ENCODE measurements at regions not wholly inside any gene's neighbourhood (a gene's known extent, or its start where the extent isn't known, plus 50 kb on each side); places are given as distances from the start of the nearest gene placed in this dataset.
"Not testable (repeated sequence)": the region's sequence is repeated elsewhere in the genome, so short reads cannot be mapped to it uniquely, and the experiment has no call there.

DNA sequence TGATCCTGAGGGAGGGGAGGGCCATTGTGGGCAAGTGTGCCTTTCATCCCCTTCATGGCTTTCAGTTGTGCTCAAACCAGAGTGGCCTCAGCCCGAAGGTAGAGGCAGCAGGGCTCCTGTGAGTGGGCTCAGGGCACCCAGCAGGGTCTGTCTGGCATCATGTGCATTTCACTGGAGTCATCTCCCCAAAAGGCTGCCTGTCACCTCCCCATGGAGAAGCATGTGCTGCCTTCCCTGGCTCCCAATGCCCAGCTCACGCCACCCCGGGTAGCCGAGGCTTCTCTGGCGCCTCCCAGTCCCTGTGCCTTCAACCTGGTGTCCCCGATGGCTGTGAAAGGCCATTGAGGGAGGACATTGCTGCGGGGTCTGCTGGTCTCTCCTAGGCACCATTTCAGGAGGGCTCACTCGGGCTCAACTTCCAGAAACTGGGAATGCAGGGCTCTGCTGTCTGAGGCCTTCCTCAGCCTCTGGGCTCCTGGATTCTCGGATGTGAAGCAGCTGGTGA lies 213.9 kb downstream of the BANP start:
- DNase-seq: not testable (repeated sequence)

DNA sequence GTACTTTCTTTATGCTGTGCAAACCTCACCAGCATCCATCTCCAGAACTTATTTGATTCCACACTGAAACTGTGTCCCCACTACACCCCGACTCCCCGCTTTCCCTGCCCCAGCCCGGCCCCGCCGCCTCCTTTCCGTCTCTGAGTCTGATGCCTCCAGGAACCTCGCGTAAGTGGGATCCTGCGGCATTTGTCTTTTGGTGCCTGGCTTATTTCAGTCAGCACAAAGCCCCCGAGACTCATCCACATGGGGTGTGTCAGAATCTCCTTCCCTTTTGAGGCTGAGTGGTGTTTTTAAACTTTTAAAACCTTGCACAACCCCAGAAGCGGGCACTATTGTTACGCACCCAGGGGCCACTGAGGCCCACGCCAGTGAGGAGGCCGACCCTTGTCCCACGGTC lies 214.4 kb downstream of the BANP start:
- DNase-seq: not testable (repeated sequence)

DNA sequence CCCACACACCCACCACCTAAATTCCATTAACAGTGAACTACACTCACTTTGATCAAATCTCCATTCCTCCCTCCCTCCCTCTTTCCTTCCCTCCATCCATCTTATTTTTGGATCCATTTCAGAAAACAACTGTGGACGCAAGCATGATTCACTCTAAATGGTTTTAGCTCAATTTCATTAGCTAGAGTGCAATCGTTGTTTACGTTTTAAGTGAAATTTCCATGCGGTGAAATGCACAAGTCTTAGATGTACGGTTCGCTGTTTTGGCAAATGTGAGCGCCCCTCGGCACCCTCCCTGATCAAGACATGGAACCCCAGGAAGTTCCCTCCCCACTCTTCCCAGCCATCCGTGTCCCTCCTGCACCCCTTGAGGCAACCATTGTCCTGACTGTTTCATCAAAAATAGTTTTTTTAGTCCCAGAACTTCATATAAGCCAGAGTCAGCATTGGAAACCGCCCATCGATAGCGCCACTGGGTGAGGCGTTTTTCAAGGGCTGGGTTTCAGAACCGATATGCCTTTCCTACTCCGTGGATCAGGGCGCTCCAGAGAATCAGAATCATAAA lies 215.1 kb downstream of the BANP start:
- DNase-seq: not testable (repeated sequence)

DNA sequence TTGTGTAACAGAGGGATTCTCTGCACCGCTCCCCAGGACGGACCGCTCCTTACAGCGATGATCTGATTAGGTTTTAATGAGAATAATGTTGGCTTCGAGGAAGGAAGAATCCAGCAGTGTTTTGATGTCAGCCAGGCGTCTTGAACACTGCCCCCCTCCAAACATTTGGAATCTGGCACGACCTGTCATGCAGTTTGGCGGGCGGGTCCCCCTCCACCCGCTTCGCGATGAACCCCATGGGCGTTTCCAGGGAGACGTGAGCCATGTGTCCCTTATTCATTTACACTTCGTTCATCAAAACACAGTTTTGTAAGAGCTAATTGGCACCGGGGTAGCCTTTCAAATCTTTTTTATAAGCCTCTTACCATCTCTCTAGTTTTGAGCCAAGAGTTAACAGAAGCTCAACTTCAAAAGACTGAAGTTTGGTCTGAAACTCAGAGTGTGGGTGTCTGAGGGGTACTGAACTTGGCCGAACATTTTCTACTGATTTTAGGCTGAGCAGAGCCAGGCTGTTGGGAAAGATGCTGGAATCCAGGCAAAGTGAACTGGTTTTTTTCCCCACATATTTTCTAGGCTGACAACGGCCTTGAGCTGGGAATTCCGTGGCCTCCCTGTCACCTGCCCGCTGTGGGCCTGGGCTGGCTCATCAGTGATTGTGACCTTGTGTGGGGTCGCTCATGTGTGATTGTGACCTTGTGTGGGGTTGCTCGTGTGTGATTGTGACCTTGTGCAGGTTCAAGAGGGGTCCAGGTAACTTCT lies 214.8 kb upstream of the ZNF469 start:
- peak in 1 of 2 experiments; percentile 3 for DNase-seq

DNA sequence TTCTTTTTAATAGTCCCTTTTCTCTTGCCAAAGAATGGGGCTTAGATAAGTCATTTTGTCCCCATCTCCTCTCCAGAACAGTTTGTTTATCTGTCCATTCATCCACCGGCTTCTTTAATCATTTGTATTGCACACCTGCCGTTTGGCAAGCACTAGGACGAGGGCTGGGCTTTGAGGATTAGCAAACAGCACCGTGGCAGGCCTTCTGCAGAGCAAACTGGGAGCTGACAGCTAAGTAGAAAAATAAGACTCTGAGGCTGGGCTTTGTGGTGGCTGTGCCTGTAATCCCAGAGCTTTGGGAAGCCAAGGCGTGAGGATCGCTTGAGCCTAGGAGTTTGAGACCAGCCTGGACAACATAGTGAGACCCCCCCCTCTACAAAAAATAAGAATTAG lies 214.2 kb upstream of the ZNF469 start:
- DNase-seq: peak; percentile 49 to 81

DNA sequence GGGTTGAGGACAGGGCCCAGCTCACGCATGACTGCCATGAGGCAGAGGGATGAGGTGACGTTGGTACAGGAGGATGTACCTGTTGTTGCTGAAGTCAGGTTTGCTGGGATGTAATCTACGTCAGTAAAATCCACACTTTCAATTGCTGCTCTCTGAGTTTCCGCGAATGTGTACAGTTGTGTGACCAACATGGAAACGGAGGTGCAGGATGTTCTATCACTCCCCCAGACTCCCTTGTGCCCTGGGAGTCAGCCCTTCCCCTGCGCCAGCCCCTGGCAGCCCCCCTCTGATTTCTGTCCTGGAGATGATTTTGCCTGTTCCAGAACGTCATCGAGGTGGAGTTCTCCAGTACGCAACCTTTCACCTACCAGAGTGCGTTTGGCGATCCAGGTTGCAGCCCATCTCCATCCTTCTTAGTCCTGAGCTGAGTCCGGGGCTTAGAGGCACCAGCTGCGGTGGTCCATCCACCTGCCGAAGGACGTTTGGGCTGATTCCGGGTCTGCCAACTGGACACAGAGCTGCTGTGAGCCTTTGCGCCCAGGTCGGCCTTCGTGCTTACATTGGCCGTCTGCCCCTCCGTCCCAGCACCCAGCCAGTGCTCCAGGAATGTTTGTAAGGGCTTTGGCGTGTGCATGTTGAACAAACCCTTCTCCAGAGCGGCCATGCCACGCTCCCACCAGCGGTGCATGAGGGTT lies 213.5 kb upstream of the ZNF469 start:
- DNase-seq: not testable (repeated sequence)

DNA sequence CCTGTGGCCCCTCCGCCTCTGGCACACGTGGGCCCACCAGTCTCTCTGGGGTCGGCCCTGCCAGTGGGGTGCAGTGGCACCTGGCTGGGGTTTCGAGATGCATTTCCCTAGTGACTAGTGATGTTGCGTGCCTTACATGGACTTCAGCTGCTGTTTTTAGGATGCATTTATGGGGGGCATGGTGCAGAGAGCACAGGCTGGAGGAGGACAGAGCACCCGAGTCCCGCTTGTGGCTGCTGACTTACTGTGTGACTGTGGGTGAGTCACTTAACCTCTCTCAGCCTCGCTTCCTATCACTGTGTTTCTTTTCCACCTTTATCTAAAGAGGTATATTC lies 213.0 kb upstream of the ZNF469 start:
- DNase-seq: not testable (repeated sequence)

DNA sequence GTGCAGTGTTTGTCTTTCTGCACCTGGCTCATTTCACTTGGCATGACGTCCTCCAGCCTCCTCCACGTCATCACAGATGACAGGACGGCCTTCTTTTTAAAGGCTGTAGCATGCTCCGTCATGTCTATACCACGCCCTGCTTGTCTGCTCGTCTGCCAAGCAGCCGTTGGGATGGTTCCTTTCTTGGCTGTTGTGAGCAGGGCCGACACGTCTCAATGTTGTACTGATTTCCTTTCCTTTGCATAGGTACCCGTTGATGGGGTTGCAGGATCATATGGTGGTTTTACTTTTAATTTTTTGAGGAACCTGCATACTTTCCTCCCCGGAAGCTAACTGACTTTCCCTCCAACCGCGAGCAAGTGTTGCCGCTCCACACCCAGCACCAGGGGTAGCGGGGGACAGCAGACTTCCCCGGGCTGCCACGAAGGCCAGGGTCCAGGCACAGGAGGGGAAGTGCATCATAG lies 212.2 kb upstream of the ZNF469 start:
- DNase-seq: peak in 1 of 2 experiments; percentile 23

DNA sequence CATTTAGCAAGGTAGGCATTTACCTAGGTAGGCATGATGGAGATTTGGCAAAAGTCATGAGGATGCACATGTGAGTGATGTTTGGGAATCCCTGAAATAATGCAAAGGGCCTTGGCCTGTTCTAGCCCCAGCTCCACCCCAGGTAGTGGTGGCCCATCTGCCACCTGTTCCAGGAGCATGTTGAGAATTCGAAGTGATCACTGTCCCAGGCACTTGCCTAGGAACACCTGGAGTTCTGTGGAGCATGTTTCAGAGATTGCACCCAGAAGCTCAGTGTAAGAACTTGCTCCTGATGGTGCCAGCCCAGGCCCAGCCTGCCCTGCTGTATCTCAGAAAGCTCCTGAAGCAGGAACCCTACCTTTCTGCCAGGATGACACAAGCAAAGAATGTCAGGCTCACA lies 211.6 kb upstream of the ZNF469 start:
- DNase-seq: not testable (repeated sequence)

DNA sequence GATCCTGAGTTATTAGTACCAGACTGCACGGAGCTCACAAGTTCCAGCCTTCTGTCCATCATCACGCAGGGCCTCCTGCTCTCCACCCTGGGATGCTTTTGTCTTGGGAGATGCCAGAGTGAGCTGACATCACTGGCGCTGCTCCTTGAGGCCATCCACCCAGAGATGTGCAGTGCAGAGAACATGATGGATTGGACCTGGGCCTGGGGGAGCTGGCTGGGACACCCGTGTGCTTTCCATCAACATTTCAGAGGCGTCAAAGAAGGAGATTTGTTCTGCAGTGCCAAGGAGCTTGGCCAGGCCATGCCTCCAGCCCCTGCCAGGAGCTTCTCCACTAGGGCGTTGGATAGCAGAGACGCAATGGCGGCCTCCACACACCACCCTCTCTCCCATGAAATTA lies 206.6 kb upstream of the ZNF469 start:
- not testable (repeated sequence) for DNase-seq

DNA sequence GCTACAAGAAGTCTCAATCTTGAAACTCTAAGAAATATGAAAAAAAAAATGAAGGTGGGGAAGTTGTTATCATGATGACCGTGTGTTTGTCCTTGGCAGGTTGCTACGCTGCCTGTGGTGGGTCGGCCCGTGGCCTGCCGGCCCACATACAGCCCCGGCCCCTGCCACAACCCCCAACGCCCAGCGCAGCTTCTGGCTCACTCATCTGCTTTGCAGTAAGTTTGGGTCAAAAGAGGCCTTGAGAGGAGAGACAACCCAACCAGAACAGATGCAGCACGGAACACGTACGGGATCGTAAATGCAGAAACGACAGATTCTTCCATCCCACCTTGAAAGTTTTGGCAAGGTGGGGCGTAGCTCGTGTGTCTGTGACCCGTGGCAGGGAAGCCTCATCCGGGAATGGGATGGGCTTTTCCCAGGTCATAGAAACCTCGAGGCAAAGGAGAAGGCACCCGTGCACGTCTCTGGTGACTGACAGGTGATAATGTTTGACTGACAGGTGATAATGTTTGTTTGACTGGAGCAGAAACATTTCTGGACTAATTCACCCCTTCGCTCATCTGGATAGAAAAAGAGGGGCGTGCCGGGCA lies 206.1 kb upstream of the ZNF469 start:
- DNase-seq: not testable (repeated sequence)

DNA sequence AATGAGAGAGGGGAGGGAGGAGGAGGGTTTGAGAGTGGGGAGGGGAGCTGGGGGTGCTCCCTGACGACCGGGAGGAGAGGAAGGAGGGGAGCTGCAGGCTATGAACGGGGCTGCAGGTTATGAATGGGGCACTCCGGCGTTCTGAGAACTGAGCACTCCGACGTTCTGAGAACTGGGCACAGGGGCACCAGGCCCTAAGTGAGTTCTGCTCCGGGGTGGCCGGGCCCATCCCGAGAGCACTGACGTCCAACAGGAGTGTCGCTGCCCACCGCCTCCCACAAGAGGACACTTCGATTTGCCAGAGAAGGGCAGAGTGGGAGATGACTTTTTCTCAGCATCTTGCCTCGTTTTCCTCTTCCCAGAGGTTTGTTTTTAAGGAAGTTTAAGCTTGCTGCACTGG lies 204.5 kb upstream of the ZNF469 start:
- DNase-seq: not testable (repeated sequence)

DNA sequence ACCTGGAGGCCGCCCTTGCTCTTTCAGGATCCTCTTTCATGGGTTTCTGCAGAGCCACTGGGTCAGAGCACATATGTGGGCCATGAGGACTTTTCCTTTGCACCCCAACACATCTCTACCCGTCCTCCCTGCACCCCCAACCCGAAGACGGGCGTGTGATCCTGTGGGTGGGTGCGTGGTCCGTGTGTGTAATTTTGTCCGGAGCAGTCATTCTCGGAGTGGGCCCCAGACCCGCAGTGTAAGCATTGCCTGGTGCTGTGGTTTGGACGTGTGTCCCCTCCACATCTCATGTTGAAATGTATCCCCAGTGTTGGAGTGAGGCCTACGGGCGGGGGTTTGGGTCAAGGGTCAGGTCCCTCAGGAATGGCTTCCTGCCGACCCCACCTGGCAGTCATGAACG lies 203.9 kb upstream of the ZNF469 start:
- DNase-seq: not testable (repeated sequence)

DNA sequence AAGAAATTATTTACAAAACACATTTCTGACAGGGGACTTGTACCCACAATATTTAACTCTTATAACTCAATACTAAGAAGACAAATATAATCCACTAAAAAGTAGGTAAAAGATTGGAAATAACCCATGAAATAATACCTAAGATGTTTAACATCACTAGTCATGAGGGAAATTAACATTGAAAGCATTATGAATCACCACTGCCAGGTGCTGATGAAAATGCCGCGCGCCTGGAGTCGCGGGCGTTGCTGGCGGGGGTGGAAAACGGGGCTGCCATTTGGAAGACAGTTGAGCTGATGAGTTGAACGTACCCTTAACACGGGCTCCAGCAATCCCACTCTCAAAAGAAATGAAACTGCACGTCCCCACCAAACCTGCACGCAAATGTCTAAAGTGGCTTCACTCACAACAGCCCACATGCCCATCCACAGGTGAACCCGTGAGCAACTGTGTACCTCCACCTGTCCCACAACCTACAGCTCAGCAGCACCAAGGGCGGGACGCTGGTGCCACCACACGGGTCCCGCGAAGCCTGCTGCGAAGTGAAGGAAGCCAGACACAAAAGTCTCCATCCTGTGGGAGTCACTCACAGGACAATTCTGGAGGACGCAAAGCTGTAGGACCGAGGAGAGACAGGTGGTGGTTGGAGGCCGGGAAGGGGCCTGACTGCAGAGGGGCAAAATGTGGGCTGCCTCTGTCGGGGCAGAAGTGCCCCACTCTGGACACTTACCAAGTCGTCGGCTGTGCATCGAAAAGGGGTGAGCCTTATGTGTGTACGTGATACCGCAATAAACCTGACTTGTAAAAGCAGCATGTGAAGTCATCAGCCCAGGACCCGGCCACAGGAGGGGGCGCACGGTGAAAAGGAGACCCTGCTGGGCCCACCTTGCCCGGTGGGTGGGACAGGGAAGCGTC lies 199.5 kb upstream of the ZNF469 start:
- not testable (repeated sequence) for DNase-seq

DNA sequence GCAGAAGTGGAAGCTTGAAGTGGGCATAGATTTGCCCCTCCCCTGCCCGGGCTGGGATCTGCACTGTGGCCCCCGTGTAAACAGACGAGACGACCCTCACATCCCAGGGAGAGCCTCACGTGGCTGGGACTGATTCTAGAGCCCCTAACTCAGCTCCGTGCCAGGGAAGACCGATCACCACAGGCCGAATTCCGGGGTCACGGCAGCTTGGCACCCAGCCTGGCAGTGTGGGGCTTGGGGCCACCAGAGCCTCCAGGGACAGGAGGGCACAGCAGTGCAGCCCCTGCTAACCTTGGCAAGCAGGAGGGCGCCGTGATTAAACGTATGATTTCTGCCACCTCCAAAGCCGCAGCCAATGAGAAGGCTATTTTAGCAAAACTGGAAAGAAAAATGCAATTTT lies 198.7 kb upstream of the ZNF469 start:
- not testable (repeated sequence) for DNase-seq

DNA sequence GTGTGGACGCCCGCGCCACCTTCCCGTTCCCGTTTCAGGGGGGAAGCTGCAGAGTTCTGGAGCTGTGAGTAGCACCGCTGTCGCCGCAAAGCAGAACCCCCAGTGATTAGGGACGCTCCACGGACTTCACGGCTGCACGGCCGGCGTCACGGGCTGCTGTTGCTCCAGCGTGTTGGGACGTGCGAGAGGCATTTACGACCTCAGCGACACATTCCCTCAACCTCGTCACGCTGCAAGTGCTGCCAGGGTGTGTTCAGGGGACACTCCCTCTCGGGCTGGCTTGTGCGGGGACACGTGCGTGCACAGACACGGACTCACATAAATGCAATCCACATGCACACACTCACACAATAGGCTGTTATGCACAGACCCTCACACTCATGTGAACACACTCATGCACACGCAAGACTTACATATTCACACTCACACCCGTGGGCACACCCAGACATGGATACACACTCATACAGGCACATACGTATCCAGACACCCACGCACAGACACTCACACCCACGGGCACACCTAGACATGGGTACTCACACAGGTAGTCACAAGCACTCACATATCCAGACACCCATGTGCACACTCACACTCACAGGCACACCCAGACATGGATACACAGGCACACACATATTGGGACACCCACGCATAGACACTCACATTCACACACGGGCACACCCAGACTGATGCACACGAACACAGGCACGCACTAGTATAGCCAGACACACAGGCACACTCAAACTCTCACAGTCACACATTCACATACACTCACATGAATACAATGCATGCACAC lies 198.0 kb upstream of the ZNF469 start:
- not testable (repeated sequence) for DNase-seq

DNA sequence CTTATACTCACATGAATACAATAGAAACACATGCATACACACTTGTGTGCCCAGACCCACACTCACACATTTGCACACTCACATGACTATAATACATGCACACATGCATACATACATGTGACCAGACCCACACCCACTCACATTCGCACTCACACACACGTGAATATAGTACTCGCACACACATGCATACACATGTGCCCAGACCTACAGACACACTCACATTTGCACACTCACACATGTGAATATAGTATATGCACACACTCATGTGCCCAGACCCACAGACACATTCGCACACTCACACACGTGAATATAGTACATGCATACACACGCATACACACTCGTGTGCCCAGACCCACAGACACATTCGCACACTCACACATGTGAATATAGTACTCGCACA lies 197.4 kb upstream of the ZNF469 start:
- DNase-seq: not testable (repeated sequence)

DNA sequence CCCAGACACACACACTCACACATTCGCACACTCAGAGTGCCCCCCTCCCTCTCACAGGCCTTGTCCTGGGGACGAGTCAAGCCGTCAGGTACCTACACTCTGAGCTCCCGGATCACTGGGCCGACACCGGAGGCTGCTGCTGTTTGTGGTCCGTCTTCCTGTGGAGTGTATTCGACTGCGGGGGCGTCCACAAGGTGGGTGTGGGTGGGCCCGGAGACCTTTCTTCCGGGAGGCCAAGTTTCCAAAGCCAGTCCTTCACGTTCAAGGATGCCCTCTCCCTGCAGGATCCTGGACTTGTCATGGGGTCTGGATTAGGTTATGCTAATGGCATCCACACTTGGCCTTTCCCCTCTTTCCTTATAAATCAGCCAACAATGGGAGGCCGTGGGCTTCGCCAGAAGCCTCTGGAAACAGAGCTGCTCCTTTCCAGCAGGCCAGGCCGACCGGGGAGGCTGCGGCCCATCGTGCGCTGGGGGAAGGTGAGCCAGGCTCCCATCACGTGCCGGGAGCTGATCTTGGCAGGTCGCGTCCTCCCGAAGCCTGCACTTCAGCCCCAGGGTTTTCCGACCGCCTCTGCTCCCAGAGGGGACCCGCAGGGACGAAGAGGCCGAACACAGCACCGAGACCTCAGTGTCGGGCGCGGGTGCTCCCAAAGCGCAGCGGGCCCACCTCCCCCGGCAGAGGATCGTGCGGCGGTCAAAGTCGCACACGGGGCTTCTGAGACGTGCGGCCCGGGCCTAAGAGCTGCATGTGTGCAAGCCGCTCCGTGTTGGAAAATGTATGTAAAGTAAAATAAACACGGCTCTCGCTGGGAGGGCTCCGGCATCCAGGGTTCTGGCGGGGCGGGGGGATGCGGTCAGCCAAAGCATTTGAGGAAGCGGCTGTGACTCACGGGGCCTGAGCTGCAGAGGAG lies 196.5 kb upstream of the ZNF469 start:
- DNase-seq: not testable (repeated sequence)

DNA sequence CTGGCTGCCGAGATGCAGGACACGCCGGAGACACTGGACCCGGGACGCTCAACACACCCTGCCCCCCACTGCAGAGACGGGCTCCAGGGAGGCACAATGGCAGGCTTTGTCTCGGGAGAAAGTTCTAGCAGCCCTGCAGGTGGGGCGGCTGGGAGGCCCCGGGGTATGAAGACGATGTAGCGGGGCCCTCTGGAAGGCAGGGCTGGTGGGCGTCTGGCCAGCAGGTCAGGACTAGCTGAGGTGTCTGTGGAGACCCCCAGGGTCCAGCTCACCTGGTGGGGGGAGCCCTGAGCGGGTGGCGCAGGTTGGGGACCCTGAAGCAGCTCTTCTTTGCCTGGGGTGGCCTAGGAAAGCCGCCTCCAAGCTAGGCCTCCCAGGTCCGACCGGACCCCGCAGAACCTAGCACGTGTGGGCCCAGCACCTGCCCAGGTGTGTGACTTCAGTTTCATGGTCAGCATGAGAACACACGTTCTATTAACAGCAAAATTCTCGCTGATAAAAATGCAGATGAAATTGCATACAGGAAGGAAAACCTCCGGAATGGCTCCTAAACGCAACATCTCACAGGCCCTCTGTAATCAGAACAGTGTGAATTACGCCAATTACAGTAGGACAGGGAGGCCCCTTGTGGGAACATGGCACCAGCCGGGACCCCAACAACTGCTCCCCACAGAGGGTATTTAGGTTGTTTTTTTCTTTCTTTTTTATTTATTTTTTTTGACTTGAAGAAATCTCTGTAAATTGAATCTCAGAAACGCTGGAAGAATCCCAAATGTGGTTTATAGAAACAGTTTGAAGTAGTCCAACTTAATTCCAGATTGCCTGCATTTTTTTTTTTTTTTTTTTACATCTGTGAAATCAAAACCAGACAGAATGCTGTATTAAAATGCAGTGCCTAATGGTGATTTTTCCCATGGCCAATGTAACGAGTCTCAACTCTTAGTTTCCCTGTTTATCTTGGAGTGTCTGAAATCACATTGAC lies 195.6 kb upstream of the ZNF469 start:
- not testable (repeated sequence) for DNase-seq
